H1 (cell line): ENCODE measurements at regions not wholly inside any gene's neighbourhood (a gene's known extent, or its start where the extent isn't known, plus 50 kb on each side); places are given as distances from the start of the nearest gene placed in this dataset.

Experiments used
- CTCF ChIA-PET: fragments of 300-600 bp; sonication (Branson Sonifier 250); formaldehyde crosslinking; loops from one replicate; lab custom pipeline; 2021; ENCODE audit not compliant: partially characterized antibody; lab: Charles Lee
- POLR2A ChIA-PET: fragments of 300-600 bp; sonication (Branson Sonifier 250); formaldehyde crosslinking; loops from one replicate; lab custom pipeline; 2021; ENCODE audit warnings: inconsistent platforms; ENCODE audit not compliant: partially characterized antibody; lab: Charles Lee
- DNase-seq, 2 experiments: peaks; one replicate each; pipeline versions ENCODE4 v3.0.0 to v3.0.0-alpha.2; 2010 to 2022; ENCODE audit warnings: low spot score in 2 of 2, low read depth in 1 of 2, mixed read lengths in 1 of 2
- FAIRE-seq: peaks from 2 replicates; lab custom pipeline; 2011; peaks lifted over from hg19 to GRCh38; lab: Jason Lieb, UNC
- H2AFZ ChIP-seq: 2 replicates; pipeline ENCODE4 v1.8.1; 2012; ENCODE audit warnings: low read length, inconsistent platforms
- H2AK5ac ChIP-seq: 2 replicates; pipeline ENCODE4 v1.6.1; 2013; ENCODE audit warnings: low read depth, low read length
- H2BK120ac ChIP-seq: replicated peaks from 2 replicates; pipeline ENCODE3; 2013; ENCODE audit warnings: low read depth, low read length, inconsistent platforms
- H2BK12ac ChIP-seq: 2 replicates; pipeline ENCODE4 v1.6.1; 2013; ENCODE audit warnings: low read depth, low read length
- H2BK15ac ChIP-seq: 2 replicates; pipeline ENCODE4 v1.6.1; 2013; ENCODE audit warnings: low read length
- H2BK20ac ChIP-seq: 2 replicates; pipeline ENCODE4 v1.6.1; 2013; ENCODE audit warnings: low read length
- H2BK5ac ChIP-seq: 2 replicates; pipeline ENCODE4 v1.6.1; 2013; ENCODE audit warnings: low read depth, low read length
- H3K14ac ChIP-seq: 2 replicates; pipeline ENCODE4 v1.6.1; 2013; ENCODE audit warnings: inconsistent platforms; ENCODE audit not compliant: insufficient read length
- H3K18ac ChIP-seq: 2 replicates; pipeline ENCODE4 v1.6.1; 2013; ENCODE audit warnings: low read length; ENCODE audit errors: extremely low read depth
- H3K23ac ChIP-seq: 2 replicates; pipeline ENCODE4 v1.6.1; 2013; ENCODE audit warnings: inconsistent platforms; ENCODE audit not compliant: insufficient read length
- H3K23me2 ChIP-seq: 2 replicates; pipeline ENCODE4 v1.6.1; 2013; ENCODE audit warnings: low read depth, low read length
- H3K27ac ChIP-seq: 2 replicates; pipeline ENCODE4 v1.6.1; 2011; ENCODE audit warnings: low read depth, low read length, inconsistent platforms
- H3K27me3 ChIP-seq, 4 experiments: replicated peaks in 1 of 4; 1 replicate in 1 of 4; 2 replicates in 3 of 4; pipeline versions ENCODE4 v1.6.1 to v1.8.1; 2011 to 2013; ENCODE audit warnings: low read length in 3 of 4, mild to moderate bottlenecking in 3 of 4, inconsistent platforms in 2 of 4, mixed read lengths in 2 of 4, moderate library complexity in 1 of 4; ENCODE audit not compliant: control insufficient read depth in 3 of 4, insufficient read depth in 3 of 4; ENCODE audit errors: extremely low read depth in 1 of 4
- H3K36me3 ChIP-seq, 4 experiments: 2 replicates each; pipeline versions ENCODE4 v1.6.1 to v1.8.1; 2011 to 2013; ENCODE audit warnings: mild to moderate bottlenecking in 4 of 4, low read length in 3 of 4, moderate library complexity in 2 of 4, control low read depth in 1 of 4, inconsistent platforms in 1 of 4; ENCODE audit not compliant: insufficient read depth in 4 of 4, control insufficient read depth in 2 of 4
- H3K4ac ChIP-seq: replicated peaks from 2 replicates; pipeline ENCODE3; 2013; ENCODE audit warnings: low read length, low read depth, mixed read lengths, inconsistent platforms; ENCODE audit not compliant: insufficient read length
- H3K4me1 ChIP-seq, 4 experiments: replicated peaks in 1 of 4; 1 replicate in 1 of 4; 2 replicates in 3 of 4; pipeline versions ENCODE4 v1.6.1 to v1.8.1; 2011 to 2013; ENCODE audit warnings: low read length in 3 of 4, inconsistent platforms in 2 of 4, mixed read lengths in 1 of 4; ENCODE audit not compliant: insufficient read depth in 4 of 4, control insufficient read depth in 3 of 4
- H3K4me2 ChIP-seq, 2 experiments: 2 replicates each; pipeline versions ENCODE4 v1.6.1 to v1.8.1; 2011 to 2013; ENCODE audit warnings: low read depth in 2 of 2, low read length in 2 of 2, control low read depth in 1 of 2, inconsistent platforms in 1 of 2, mild to moderate bottlenecking in 1 of 2; ENCODE audit not compliant: insufficient read depth in 1 of 2
- H3K4me3 ChIP-seq, 4 experiments: fragments of 200-600, 300-600 bp in 1 of 4; sonication (generic), shearing (Covaris generic), sonication (Bioruptor Twin) in 1 of 4; 2 replicates each; pipeline versions ENCODE4 v1.5.1 to v1.8.1; 2011 to 2016; ENCODE audit warnings: low read length in 4 of 4, low read depth in 3 of 4, control low read depth in 2 of 4, inconsistent platforms in 2 of 4, mild to moderate bottlenecking in 2 of 4, mixed read lengths in 1 of 4, moderate library complexity in 1 of 4; ENCODE audit not compliant: insufficient read depth in 2 of 4; ENCODE audit errors: extremely low read depth in 1 of 4
- H3K56ac ChIP-seq: replicated peaks from 2 replicates; pipeline ENCODE3; 2013; ENCODE audit warnings: low read depth, mild to moderate bottlenecking, mixed read lengths, low read length, inconsistent platforms; ENCODE audit not compliant: insufficient read length
- H3K79me1 ChIP-seq: 2 replicates; pipeline ENCODE4 v1.6.1; 2013; ENCODE audit warnings: low read depth, low read length, control low read depth
- H3K79me2 ChIP-seq, 2 experiments: 2 replicates each; pipeline versions ENCODE4 v1.6.1 to v1.8.1; 2012 to 2013; ENCODE audit warnings: low read length in 2 of 2, mild to moderate bottlenecking in 2 of 2, inconsistent platforms in 1 of 2; ENCODE audit not compliant: insufficient read depth in 2 of 2, control insufficient read depth in 1 of 2
- H3K9ac ChIP-seq, 4 experiments: replicated peaks in 1 of 4; 1 replicate in 1 of 4; 2 replicates in 3 of 4; pipeline versions ENCODE4 v1.6.1 to v1.8.1; 2011 to 2013; ENCODE audit warnings: low read depth in 3 of 4, low read length in 3 of 4, control low read depth in 2 of 4, mild to moderate bottlenecking in 2 of 4, moderate library complexity in 2 of 4, inconsistent platforms in 1 of 4; ENCODE audit errors: extremely low read depth in 1 of 4
- H3K9me3 ChIP-seq, 2 experiments: 2 replicates each; pipeline versions ENCODE4 v1.6.1 to v1.8.1; 2012 to 2013; ENCODE audit warnings: mild to moderate bottlenecking in 2 of 2, moderate library complexity in 2 of 2, control low read depth in 1 of 2, inconsistent platforms in 1 of 2, low read depth in 1 of 2, low read length in 1 of 2, mixed read lengths in 1 of 2; ENCODE audit not compliant: insufficient read depth in 2 of 2
- H4K20me1 ChIP-seq, 2 experiments: replicated peaks in 1 of 2; 2 replicates each; pipeline versions ENCODE3 to v1.8.1; 2011 to 2013; ENCODE audit warnings: inconsistent platforms in 2 of 2, low read length in 2 of 2, mild to moderate bottlenecking in 1 of 2; ENCODE audit not compliant: insufficient read depth in 2 of 2, control insufficient read depth in 1 of 2
- H4K5ac ChIP-seq: 2 replicates; pipeline ENCODE4 v1.6.1; 2013; ENCODE audit warnings: low read length, low read depth, mixed read lengths, inconsistent platforms; ENCODE audit not compliant: insufficient read length
- H4K8ac ChIP-seq: 2 replicates; pipeline ENCODE4 v1.8.0; 2013; ENCODE audit warnings: mild to moderate bottlenecking, moderate library complexity, low read length, inconsistent platforms; ENCODE audit not compliant: insufficient read depth; ENCODE audit errors: extremely low read depth
- H4K91ac ChIP-seq: replicated peaks from 2 replicates; pipeline ENCODE3; 2013; ENCODE audit warnings: low read length, mixed read lengths, inconsistent platforms; ENCODE audit not compliant: insufficient read length
- BCL11A ChIP-seq, 2 experiments: IDR thresholded peaks; one replicate each; pipeline ENCODE4 v1.6.1; 2011; ENCODE audit warnings: low read depth in 2 of 2, low read length in 2 of 2, mild to moderate bottlenecking in 2 of 2
- CBX5 ChIP-seq: fragments of 300-800, 300-1000 bp; sonication (generic); IDR thresholded peaks from 2 replicates; pipeline ENCODE4 v1.7.1; 2016; ENCODE audit warnings: antibody characterized with exemption, low read length, low read depth
- CHD2 ChIP-seq: IDR thresholded peaks from 2 replicates; pipeline ENCODE4 v1.6.1; 2012; ENCODE audit warnings: low read length, improper control_type of control experiment
- CTBP2 ChIP-seq: IDR thresholded peaks from 2 replicates; pipeline ENCODE4 v1.7.0; 2011; ENCODE audit warnings: borderline replicate concordance, mild to moderate bottlenecking, moderate library complexity, mixed read lengths, low read length; ENCODE audit not compliant: insufficient read depth, insufficient read length
- GABPA ChIP-seq: IDR thresholded peaks from 2 replicates; pipeline ENCODE4 v1.6.1; 2011; ENCODE audit warnings: mild to moderate bottlenecking, low read length, moderate library complexity, borderline replicate concordance; ENCODE audit not compliant: insufficient read depth
- JUND ChIP-seq: IDR thresholded peaks from 2 replicates; pipeline ENCODE4 v1.6.1; 2011; ENCODE audit warnings: mild to moderate bottlenecking, improper control_type of control experiment, low read length
- NANOG ChIP-seq: IDR thresholded peaks from 2 replicates; pipeline ENCODE4 v1.6.1; 2011; ENCODE audit warnings: low read length, low read depth, mild to moderate bottlenecking, inconsistent platforms; ENCODE audit not compliant: insufficient read depth, poor library complexity, severe bottlenecking
- RFX5 ChIP-seq: IDR thresholded peaks from 2 replicates; pipeline ENCODE4 v1.6.1; 2011; ENCODE audit warnings: low read depth, low read length, improper control_type of control experiment, borderline replicate concordance
- RNF2 ChIP-seq: fragments of 200-900, 300-1000 bp; sonication (generic); IDR thresholded peaks from 2 replicates; pipeline ENCODE4 v1.7.1; 2016; ENCODE audit warnings: borderline replicate concordance, low read depth, mild to moderate bottlenecking, antibody characterized with exemption, low read length; ENCODE audit not compliant: poor library complexity, severe bottlenecking; ENCODE audit errors: missing control alignments
- SIN3A ChIP-seq, 2 experiments: IDR thresholded peaks in 1 of 2; conservative IDR thresholded peaks in 1 of 2; 2 replicates each; pipeline ENCODE4 v1.6.1; 2011 to 2012; ENCODE audit warnings: low read length in 2 of 2, improper control_type of control experiment in 1 of 2, low read depth in 1 of 2, mild to moderate bottlenecking in 1 of 2
- SIX5 ChIP-seq: IDR thresholded peaks from 2 replicates; pipeline ENCODE4 v1.6.1; 2011; ENCODE audit warnings: mild to moderate bottlenecking, low read depth, low read length
- SRF ChIP-seq: IDR thresholded peaks from 2 replicates; pipeline ENCODE4 v1.6.1; 2011; ENCODE audit warnings: mild to moderate bottlenecking, low read depth, low read length, moderate library complexity
- WGBS, 2 experiments: shearing (Covaris generic) in 1 of 2; methylation state at CpG; one replicate each; pipeline versions ENCODE4 v1.1.6 to v1.1.7; 2013 to 2015; ENCODE audit warnings: low lambda C conversion rate in 2 of 2, mixed read lengths in 2 of 2, inconsistent platforms in 1 of 2, low coverage in 1 of 2, missing lambda C conversion rate in 1 of 2; ENCODE audit not compliant: insufficient replicate concordance in 2 of 2, insufficient coverage in 1 of 2, insufficient read length in 1 of 2; ENCODE audit errors: extremely low coverage in 1 of 2, missing lambda C conversion rate in 1 of 2; 5-methylcytosine and 5-hydroxymethylcytosine counted together
- TF ChIP-seq, protein P1 (sequence below): IDR thresholded peaks from 2 replicates; pipeline ENCODE4 v1.6.1; 2012; ENCODE audit warnings: low read length, inconsistent platforms

DNA sequence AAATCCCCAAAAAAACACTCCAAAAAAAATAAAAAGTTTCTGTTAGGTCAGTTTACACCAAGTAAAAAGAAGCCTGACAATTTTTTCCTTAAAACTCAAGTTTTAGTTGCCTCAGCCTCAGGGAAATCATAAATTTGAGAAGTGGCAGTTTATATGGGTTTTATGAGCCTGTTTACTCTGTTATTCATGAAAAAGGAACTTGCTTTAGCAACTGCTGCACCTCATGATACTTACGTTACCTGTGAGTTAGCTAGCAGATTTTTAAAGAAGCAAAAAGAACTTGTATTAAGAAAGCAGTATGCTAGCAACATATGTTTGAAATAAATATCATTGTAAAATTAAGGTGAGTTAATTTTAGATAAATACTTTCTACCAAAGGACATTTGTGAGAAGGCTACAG is 1264.5 kb upstream of the PHF14 start:
- WGBS, 2 experiments, result 100% methylated on average over 1 of the region's 1 CpG; no CpG with 5 or more reads in 1 of the 2 experiments
- Histone ChIP-seq H2AK5ac (no peak overlapping the region), H3K14ac (no peak overlapping the region), H3K4ac (no peak overlapping the region), H2BK15ac (no peak overlapping the region), H3K9me3 (no peaks in the 10 kb centered on the region), H3K36me3 (no peaks in the 10 kb centered on the region), H3K27ac (no peak overlapping the region), H3K18ac (no peak overlapping the region), H4K5ac (no peak overlapping the region), H3K9ac (no peak overlapping the region), H3K27me3 (no peaks in the 10 kb centered on the region), H2BK120ac (no peak overlapping the region), H2BK5ac (no peak overlapping the region), H3K56ac (no peak overlapping the region), H2AFZ (no peak overlapping the region), H2BK12ac (no peak overlapping the region), H3K4me3 (no peak overlapping the region), H3K4me2 (no peak overlapping the region), H3K4me1 (no peaks in the 10 kb centered on the region), H3K79me2 (no peaks in the 10 kb centered on the region), H2BK20ac (no peak overlapping the region), H4K8ac (no peak overlapping the region), H3K79me1 (no peaks in the 10 kb centered on the region), H4K20me1 (no peaks in the 10 kb centered on the region), H3K23me2 (no peaks in the 10 kb centered on the region), H3K23ac (no peak overlapping the region), H4K91ac (no peak overlapping the region)
- FAIRE-seq (no peak), DNase-seq (no peak)
- ChIA-PET POLR2A (no interaction called here), CTCF (no interaction called here)
- TF ChIP-seq, protein P1, sequence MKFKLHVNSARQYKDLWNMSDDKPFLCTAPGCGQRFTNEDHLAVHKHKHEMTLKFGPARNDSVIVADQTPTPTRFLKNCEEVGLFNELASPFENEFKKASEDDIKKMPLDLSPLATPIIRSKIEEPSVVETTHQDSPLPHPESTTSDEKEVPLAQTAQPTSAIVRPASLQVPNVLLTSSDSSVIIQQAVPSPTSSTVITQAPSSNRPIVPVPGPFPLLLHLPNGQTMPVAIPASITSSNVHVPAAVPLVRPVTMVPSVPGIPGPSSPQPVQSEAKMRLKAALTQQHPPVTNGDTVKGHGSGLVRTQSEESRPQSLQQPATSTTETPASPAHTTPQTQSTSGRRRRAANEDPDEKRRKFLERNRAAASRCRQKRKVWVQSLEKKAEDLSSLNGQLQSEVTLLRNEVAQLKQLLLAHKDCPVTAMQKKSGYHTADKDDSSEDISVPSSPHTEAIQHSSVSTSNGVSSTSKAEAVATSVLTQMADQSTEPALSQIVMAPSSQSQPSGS, result no peak
- TF ChIP-seq CBX5 (no peak), RFX5 (no peak), JUND (no peak), GABPA (no peak), SIN3A (conservative IDR thresholded peaks at IDR 0.05 in 1 of 2, IDR thresholded peaks at IDR 0.05 in 1 of 2; ENCODE audit: low read depth in 1 of 2, low read length in 2 of 2) (no peak), BCL11A (IDR thresholded peaks at IDR 0.05; ENCODE audit: low read depth in 2 of 2, low read length in 2 of 2) (no peak), CTBP2 (no peak), SIX5 (no peak), RNF2 (no peak), CHD2 (no peak), SRF (no peak), NANOG (no peak)
